Stimulated activated CD4-positive, alpha-beta T cell treated with anti-CD3 and anti-CD28 coated beads, Interleukin-2, amount 100 ng/mL, for 48 hours (primary cell): ENCODE measurements at regions not wholly inside any gene's neighbourhood (a gene's known extent, or its start where the extent isn't known, plus 50 kb on each side); places are given as distances from the start of the nearest gene placed in this dataset.

ENCODE experiments used
- DNase-seq, 2 donors: peaks; one replicate each; pipeline ENCODE4 v3.0.0-alpha.2; 2020

GRCh38 chr5:53423724-53424123, 56.7 kb upstream of the FST start:
- no peak for DNase-seq

- no peak for DNase-seq
Measured at GRCh38 chr5:53424686-53425615, 55.5 kb upstream of the FST start.

- peak; percentile 15 to 18 for DNase-seq
Measured at GRCh38 chr5:53425687-53426511, 54.5 kb upstream of the FST start.

- DNase-seq, result no peak
Measured at GRCh38 chr5:53426512-53426830, 54.0 kb upstream of the FST start.

DNA sequence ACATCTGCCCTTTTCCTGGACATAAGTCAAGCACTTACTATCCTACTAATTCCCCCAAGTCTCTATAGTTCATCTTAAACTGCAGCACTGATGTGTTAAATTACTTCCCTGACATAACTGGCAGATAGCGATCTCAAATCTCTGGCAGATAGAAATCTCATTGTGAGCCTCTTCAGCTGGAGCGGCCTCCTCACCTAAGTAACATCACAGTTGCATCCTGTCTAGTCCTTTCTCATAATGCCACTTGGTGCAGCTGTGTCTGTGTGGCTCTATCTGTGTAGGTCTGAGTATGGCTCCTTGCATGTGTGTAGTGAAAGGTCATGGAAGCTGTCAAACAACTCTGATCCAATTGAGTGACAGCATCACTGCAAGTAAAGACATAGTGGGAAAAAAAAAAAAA, 53.6 kb upstream of the FST start:
- no peak for DNase-seq

DNA sequence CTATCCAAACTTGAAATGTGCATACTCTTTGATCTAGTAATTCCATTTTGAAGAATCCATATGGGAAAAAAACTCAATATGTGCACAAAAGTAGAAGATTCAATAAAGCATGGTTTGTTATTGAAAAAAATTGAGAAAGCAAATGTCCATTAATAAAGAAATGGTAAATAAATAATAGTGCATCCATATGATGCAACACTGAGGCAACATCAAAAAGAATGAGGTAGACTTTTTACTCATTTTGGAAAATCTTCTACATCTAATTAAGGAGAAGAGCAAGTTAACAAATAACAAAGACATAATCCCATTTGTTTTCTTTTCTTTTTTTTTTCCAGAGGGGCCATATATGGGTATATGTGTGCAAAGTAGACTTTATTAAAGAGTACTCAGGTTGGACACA, 52.5 kb upstream of the FST start:
- DNase-seq, result no peak

DNA sequence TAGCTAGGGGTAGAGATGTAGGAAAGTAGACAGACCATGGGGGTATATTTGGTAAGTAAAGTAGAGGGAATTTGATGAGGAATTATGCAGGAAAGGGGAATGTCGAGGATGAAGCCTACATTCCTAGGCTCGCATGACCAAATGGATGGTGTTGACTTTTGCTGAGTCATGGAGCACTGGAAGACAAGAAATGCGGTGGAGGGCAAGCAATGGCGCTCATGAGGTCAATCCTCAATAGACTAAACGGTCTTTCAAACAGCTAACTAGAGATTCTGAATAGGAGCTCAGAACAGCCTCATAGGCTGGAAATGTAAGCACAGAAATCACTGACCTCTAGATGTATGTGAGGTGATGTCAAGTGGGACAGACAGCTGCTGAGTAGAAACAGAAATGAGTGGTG, 50.7 kb upstream of the FST start:
- DNase-seq, result no peak

GRCh38 chr5:53430618-53431252, 49.7 kb upstream of the FST start:
- no peak for DNase-seq
